ENCODE measurements at regions not wholly inside any gene's neighbourhood (a gene's known extent, or its start where the extent isn't known, plus 50 kb on each side); places are given as distances from the start of the nearest gene placed in this dataset.
A peak's percentile ranks its signal among the peaks of the same experiment; 100 is the strongest.
"Not testable (repeated sequence)": the region's sequence is repeated elsewhere in the genome, so short reads cannot be mapped to it uniquely, and the experiment has no call there.

DNA sequence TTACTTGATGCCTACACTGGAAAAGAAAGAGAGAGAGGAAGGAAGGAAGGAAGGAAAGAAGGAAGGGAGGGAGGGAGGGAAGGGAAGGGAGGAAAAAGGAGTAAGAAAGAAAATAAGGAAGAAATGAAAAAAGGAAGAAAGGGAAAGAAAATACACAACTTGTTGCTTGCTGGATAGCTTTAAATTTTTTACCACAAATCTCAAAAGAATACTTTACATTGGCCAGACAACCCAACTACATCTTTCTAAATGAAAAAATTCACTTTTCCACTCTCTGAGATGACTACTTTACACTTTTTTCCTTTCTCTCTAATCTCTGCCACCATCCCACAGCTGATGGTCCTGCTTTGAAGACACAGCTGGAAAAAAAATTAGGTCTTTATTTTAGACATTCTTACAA, 228.9 kb upstream of the FAM78B start:
- DNase-seq = no peak

- DNase-seq = not testable (repeated sequence)
Observed at GRCh38 chr1:166409253-166410082, 242.7 kb upstream of the FAM78B start.

- no peak for DNase-seq
Observed at GRCh38 chr1:166410083-166410385, 243.2 kb upstream of the FAM78B start.

DNA sequence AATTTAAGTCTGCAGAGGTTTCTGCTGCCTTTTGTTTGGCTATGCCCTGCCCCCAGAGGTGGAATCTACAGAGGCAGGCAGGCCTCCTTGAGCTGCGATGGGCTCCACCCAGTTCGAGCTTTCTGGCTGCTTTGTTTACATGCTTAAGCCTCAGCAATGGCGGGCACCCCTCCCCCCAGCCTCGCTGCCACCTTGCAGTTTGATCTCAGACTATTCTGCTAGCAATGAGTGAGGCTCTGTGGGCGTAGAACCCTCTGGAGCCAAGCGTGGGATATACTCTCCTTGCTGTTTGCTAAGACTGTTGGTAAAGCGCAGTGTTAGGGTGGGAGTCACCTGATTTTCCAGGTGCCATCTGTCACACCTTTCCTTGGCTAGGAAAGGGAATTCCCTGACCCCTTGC, 250.0 kb upstream of the FAM78B start:
- DNase-seq = not testable (repeated sequence)

DNA sequence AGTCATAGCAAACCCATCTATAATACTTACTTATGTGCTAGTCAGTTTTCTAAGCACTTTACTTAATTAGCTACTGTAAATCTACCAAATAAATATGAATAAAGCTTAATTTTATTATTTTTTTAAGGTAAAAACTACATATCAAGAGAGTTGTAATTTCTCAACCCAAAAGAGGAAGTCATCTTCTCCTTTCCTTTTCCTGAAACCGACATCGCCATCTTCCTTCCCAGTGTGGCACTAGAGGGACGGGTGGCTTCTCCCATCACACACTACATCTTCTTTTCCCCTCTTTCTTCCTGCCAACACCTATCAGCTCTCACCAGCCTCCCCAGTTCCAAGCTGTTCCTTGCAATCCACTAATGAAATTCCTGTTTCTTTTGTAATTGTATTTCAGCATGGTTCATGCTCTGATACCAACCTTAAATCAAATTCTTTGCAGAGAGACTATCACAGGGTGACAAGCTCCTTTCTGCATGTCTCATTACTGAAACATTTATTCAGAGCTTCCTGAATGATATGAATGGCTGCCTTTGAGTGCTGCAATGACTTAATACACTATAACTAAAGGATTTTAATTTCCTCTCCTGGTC, 251.6 kb upstream of the FAM78B start:
- DNase-seq = no peak

DNA sequence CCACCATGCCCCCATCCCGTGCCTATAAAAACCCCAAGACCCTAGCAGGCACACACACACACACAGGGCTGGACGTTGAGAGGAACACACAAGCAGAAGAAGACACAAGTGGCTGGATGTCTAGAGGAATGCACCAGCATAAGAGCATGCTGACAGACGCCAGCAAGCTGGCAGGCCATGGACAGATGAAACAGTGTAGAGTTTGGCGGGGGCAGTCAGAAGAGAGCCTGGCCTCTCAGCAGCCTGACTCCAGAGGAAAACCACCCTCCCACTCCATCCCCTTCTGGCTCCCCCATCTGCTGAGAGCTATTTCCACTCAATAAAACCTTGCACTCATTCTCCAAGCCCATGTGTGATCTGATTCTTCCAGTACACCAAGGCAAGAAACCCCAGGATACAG, 255.8 kb upstream of the FAM78B start:
- DNase-seq = not testable (repeated sequence)

DNA sequence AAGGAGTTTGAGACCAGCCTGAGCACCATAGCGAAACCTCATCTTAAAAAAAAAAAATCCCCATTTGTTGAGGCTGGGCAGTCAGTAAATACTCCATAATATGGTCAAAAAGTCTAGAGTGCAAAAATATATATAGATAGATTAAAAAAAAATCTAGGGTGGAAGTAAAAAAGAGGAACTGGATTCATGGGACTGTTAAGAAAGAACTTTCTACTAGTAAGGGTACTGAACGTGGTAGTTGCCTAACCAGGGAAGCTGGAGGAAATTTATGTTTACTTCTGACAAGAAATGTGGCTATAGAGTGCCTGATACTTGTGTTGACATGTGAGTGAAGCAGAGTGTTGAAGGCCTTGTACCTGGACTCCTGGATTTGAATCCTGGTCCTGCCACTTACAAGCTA, 265.9 kb upstream of the FAM78B start:
- DNase-seq = no peak

DNA sequence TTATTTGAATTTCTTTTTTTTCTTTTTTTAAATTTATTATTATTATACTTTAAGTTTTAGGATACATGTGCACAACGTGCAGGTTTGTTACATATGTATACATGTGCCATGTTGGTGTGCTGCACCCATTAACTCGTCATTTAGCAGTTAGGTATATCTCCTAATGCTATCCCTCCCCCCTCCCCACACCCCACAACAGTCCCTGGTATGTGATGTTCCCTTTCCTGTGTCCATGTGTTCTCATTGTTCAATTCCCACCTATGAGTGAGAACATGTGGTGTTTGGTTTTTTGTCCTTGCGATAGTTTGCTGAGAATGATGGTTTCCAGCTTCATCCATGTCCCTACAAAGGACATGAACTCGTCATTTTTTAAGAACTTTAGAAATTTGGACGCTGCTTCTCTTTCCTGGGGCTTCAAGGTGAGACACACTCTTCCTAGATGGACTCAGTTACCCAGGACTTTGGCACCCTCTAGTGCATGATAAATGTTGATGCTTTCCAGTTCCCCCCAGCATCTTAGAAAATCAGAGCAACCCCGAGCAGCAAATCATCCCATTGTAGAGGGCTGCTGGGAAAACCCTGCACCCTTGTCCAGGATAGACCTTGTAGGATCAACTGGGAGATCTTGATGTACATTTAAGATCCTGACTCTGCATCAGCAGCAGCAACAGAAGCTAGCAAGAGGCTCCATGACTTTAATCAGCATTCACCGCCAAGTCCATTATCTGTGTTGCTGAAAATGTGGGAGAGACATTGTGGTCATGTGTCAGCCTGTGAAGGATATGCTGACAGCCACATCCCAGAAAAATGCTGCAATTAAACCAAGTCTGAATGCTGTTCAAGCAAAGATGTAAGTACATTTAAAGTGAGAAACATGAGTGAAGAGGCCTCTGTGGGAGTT, 266.9 kb upstream of the FAM78B start:
- peak; percentile 65 for DNase-seq

GRCh38 chr1:166457700-166458099, 290.9 kb upstream of the FAM78B start:
- no peak for DNase-seq

DNA sequence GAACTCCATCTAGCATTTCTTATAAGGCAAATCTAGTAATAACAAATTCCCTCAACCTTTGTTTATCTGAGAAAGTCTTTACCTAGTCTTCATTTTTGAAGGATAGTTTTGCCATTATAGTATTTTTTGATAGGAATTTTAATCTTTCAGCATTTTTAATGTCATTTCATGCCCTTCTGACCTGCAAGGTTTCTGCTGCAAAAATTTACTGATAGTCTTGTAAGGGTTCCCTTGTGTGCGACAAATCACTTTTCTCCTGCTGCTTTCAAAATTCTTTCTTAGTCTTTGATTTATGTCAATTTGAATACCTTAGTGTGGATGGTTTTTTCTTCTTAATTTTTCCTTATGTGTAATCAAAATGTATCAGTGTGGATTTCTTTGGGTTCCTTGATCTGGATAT, 297.5 kb upstream of the FAM78B start:
- DNase-seq = no peak

- DNase-seq = no peak
Observed at GRCh38 chr1:166470014-166470413, 303.2 kb upstream of the FAM78B start.

DNA sequence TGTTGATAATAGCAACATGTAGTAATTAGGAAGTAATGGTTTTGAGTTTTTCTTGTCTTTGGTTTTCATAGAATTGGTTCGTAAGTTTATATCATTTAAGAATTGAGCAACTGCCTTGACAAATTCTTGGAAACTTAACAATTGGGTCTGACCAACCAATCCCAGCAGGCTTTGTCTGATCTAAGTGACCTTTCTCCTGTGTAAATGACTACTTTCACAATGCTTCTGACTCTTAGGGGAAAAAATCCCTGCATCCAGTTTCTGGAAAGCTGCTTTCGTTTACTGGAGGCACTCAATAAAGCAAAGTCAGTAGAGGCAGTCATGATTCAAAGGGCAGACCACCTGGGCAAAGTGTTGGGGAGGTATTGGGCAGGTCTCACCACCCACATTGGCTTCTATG, 303.6 kb upstream of the FAM78B start:
- DNase-seq = no peak

DNA sequence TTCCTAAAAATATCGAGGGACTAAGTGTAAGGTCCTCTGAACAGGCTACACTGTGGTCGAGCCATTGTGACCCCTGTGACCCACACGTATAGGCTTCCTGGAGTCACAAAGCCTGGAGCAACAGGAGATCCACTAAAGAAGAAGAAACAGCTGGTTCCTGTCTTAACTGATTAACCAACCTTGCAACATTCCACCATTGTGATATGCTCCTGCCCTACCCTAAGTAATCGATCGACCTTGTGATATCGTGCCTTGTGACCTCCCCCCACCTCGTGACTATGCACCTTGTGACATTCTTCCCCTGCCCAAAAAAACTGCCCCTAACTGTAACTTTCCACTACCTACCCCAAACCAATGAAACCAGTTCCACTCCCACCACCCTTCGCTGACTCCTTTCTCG, 304.6 kb upstream of the FAM78B start:
- DNase-seq = no peak

DNA sequence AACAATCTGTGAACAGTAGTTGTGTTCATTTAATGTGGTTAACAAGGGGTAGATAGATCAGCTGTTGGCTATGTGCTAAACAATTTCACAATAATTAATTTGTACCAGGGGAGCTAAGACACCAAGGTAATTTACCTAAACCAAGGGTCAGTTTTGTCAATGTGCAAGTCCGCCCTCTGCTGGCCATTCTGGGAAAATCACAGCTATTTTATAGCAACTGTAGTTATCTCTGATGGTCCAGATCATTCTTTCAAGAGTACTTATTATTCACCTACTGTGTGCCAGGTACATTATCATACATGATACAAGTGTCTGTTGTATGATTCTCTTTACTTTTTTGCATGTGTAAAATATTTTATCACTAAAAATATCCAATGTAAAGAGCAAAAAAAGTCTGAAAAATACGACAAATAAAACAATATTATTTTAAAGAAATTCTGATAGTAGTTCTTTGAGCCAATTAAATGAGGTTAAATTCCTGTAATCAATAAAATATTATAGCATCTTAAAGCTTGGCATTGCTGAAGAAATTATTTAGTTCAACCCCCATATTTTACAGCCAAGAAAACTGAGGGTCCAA, 312.3 kb upstream of the FAM78B start:
- DNase-seq = peak; percentile 60

DNA sequence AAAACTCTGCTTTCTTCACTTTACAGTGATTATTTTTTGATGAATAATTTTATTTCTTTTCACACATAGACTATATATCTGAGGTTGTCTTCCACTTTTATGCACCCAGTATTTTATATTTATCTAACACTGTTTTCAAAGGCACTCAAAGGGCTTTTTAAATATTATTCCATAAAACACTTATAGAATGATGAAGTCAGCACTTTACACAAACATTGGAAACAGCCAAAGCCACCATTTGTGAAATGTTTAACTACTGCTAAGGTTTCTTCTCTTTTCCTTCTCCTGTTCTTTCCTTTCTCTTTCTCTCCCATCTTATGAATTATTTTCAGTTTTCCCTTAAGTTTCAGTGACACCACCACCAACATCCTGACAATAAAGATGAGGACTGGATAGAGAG, 317.7 kb upstream of the FAM78B start:
- DNase-seq = no peak

- DNase-seq = no peak
Observed at GRCh38 chr1:166484871-166485270, 318.1 kb upstream of the FAM78B start.

- no peak for DNase-seq
Observed at GRCh38 chr1:166485620-166486019, 318.8 kb upstream of the FAM78B start.

- DNase-seq = no peak
Observed at GRCh38 chr1:166488327-166488726, 321.5 kb upstream of the FAM78B start.

DNA sequence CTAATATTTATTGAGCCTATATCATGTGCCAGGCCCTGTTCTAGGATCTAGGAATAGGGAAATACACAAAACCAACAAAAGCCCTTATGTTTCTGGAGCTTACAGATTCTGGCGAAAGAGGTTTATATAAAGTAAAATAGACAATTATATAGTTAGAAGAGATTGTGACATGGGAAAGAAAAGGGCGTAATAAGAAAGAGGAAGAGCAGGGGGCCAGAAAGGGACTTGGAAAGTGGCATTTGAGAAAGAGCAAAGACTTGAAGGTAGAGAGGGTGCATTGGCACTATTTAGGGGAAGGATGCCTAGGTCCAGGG, 322.5 kb upstream of the FAM78B start:
- DNase-seq = no peak

DNA sequence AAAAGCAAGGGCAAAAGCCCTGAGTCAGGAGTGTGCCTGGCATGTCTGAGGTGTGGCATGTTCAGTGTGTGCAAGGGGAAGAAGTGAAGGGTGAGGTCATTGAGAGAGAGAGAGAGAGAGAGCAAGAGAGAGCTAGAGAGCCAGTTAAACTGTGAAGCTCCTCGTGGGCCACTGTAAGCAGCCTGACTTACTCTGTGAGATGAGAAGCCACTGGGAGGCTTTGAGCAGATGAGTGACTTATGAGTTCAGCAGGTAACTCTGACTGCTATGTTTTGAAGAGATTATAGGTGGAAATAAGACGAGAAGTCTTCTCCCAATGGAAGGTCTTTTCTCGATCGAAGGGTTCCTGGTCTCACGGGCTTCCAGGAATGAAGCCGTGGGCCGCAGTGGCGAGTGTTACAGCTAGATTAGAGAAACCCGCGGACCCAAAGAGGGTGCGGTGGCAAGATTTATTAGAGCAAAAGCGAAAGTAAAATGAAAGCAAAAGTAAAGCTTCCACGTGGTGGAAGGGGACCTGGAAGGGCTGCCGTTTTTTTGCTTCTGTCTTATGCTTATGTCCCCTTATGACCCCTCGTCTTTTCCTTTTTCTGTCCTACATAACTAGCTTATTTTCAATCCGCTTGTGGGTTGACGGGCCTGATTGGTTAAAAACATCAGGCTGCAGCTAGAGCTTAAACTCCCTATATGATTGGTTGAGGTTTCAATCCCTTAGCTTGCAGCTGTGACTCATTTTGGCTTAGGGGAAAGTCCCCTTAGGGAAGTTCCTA, 323.1 kb upstream of the FAM78B start:
- no peak for DNase-seq

GRCh38 chr1:166490437-166490991, 323.7 kb upstream of the FAM78B start:
- DNase-seq = no peak

- DNase-seq = not testable (repeated sequence)
Observed at GRCh38 chr1:166493765-166494164, 327.0 kb upstream of the FAM78B start.

DNA sequence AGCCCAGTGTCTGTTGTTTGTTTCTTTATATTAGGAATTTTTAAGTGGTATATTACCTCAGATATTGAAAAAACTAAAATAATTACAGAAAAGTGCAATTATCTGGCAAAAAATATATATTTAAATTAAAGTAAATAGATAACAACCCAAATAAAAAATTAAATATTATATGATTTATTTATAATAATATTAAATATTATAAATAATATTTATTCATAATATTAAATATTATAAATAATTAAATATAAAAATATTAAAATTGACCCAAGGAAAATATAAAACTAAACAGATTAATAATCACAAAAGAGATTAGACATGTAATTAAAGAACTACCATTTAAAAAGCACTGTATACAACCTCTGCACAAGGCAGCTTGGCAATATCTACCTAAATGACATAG, 331.9 kb upstream of the POGK start:
- no peak for DNase-seq

All from islet precursor cell (in vitro differentiated cells).